HG03457 (cell line): ENCODE measurements at regions not wholly inside any gene's neighbourhood (a gene's known extent, or its start where the extent isn't known, plus 50 kb on each side); places are given as distances from the start of the nearest gene placed in this dataset.

Source experiments
- ATAC-seq: cut with Tn5 transposase; IDR thresholded peaks from one replicate; pipeline ENCODE4 v1.9.1; 2021; ENCODE audit warnings: moderate number of reproducible peaks; ENCODE audit not compliant: unreplicated experiment

- ATAC-seq: no peak
Observed at GRCh38 chr1:68332041-68332440, 99.7 kb upstream of the WLS start.

GRCh38 chr1:68331117-68331865 is 99.0 kb upstream of the WLS start:
- no peak for ATAC-seq

GRCh38 chr1:68330391-68330790 is 98.1 kb upstream of the WLS start:
- no peak for ATAC-seq

- ATAC-seq: no peak
Observed at GRCh38 chr1:68329096-68329835, 96.9 kb upstream of the WLS start.

DNA sequence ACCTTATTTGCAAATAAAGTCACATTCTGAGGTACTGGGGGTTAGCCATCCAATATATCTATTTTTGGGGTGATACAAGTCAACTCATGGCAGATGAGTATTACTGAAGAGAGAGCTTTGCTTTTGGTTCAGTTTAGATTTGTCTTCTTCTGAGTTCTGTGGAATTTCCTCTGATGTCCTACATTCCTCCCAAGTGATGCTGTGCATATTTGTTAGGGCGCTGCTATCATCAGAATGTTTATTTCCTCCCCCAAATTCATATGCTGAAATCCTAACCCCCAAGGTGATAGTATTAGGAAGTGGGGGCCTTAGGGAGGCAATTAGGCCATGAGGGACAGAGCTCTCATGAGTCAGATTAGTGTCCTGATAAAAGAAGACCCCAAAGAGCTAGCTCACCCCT is 96.2 kb upstream of the WLS start:
- no peak for ATAC-seq

DNA sequence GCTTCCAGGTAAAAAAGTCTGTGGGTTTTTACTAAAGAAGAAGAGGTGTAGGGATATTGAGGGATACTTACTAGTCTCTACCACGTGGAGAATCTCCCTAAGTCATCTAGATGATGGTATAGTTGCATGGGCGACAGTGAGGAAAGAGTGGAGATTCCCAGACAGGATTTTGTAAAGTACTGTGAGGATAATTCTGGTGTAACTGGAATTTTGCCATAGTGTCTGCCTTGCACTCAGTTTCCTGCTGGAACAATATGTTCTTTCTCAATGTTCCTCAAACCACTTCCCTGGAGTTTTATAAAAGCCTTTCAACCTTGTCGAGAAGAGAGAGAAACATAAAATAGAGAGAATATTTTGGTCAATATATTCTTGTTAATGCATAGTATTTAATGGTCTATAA is 95.1 kb upstream of the WLS start:
- ATAC-seq: no peak

GRCh38 chr1:68326481-68326880 is 94.2 kb upstream of the WLS start:
- ATAC-seq: no peak

GRCh38 chr1:68324316-68324715 is 92.0 kb upstream of the WLS start:
- ATAC-seq: no peak

- ATAC-seq: no peak
Observed at GRCh38 chr1:68322837-68323687, 90.7 kb upstream of the WLS start.

DNA sequence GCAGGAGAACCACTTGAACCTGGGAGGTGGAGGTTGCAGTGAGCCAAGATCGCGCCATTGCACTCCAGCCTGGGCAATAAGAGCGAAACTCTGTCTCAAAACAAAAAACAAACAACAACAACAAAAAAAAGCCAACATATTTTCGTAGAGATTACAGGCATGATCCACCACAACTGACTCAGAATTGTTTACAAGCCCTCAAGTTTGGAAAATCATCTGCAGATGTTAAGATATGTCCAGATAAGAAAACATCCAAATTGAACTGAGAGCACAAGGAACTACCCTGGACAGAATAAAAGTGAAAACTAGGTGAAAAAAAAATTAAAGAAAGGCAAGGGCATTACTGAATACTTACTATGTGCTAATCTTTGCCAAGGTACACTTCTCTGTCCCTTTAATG is 89.8 kb upstream of the WLS start:
- ATAC-seq: no peak

DNA sequence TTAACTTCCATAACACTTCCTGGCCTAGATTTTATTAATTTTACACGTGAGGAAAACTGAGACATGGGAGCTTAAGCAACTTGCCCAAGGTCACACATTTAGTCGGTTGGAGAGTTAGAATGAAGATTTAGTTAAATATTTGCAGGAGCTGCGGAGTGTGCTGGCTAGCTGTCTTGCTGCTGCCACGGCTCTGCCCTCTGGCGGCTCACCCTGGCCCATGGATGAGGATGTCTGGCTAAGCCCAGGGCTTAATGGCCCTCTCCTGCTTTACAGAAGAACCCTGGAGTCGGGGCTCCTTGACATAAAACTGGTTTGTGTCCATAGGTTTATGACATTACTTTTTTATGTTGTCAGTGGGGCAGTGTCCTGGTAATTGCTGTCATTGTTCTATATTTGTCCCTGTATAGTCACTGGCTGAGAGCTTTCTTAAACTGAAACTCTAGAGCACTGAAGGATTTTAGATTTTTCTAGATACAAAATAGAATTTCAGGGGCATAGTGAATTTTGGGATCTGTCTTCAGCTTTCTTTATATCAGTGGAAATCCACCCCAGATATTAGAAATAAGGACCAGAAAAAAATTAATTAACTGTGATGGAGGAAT is 88.9 kb upstream of the WLS start:
- ATAC-seq: no peak

- ATAC-seq: no peak
Observed at GRCh38 chr1:68320349-68320748, 88.0 kb upstream of the WLS start.

DNA sequence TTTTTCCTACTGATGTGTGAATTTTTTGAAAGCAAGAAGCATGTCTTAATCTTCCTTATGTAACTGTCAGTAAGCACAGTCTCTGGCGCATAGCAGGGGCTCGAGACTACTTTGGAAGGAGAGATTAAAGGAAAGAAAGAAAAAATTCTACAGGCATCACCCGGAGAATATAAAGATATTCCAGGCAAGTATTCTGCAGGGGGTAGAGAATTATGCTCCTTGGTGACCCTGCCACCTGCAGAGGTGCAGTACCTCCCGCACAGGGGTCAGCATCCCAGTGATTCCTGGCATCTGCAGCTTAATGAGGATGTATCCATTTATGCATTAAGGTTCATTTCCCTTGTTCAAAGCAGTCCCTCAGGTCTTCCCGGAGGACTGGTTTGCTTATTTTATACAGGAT is 87.6 kb upstream of the WLS start:
- ATAC-seq: no peak

DNA sequence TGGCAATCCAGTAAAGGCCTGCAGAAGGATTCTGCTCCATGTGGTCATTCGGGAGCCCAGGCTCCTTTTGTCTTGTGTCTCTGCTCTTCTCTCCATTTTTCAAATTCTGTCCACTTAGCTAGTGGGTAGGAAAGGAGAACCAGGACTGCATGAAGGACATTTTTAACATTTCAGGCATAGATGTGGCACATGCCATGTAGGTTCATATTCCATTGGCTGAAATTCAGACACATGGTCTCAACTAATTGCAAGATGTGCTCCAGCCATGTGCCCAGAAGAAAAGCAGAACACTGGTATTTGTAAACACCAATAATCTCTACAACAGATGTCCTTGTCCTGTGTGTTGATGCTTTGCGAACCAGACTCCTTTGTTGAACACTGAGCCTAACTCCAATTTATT is 85.2 kb upstream of the WLS start:
- ATAC-seq: no peak

DNA sequence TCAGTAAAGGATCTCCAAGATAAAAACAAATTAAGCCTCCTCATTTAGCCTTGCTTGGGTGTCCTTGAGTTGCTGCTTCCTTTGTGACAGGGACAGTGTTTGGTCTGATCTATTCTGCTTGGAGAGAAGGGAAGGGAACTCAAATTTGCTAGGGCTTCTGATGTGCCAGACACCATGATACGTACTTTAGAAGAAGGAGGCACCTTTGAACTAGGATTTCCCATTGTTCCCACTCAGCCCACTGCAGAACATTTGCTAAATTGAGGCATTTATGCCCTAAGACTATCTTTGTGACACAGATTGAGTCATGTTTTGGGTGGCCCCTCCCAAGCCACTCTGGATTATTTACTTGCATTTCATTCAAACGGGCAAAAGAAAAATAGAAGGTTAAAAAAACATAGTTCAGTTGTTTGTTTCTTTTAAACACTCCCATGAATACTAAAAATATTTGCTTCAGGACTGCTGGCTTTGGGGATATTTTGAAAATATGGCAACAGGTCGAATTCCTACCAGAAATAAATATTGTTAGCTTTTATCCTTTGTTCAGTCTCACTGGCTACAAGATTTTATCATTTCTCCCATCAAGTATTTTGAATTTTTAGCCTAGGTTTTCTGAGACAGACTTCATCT is 81.9 kb upstream of the WLS start:
- no peak for ATAC-seq

GRCh38 chr1:68313735-68314134 is 81.4 kb upstream of the WLS start:
- ATAC-seq: no peak

DNA sequence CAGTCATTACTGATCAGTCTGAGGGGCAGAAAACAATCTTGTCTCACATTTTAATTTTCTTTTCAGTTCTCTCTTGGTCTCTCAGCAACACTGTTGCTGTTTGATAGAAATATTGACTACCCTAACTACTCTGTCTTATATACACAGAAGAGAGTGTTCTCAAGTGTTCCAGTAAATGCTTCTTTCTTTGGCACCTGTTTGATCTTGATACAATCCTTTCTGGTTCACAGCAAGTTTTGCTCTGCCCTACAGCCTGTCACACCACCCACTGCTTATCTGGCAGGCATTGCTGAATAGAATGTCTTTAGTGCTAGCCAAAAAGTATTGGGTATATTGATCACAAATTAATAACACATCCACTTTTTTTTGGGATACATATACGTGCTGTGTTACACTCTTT is 75.7 kb upstream of the WLS start:
- ATAC-seq: no peak

DNA sequence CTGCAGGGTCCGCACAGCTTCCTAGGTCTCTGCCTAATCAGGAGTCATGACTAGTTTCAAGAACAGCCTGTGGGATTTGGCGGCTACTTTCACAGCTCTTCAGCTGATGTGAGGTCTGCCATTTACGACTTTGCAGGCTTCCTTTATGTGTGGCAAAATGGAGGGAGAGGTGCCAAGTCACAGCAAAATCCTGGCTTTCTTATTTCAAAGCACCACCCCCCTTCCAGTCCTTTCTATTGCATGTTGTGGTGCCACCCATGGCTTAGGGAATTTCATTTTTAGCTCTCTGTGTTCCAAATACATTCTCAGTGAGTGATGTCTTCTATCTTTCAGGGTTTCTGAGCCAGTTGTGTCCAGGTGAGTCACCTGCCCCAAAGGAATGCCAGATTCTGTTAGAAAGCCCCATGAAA is 75.1 kb upstream of the WLS start:
- ATAC-seq: no peak

DNA sequence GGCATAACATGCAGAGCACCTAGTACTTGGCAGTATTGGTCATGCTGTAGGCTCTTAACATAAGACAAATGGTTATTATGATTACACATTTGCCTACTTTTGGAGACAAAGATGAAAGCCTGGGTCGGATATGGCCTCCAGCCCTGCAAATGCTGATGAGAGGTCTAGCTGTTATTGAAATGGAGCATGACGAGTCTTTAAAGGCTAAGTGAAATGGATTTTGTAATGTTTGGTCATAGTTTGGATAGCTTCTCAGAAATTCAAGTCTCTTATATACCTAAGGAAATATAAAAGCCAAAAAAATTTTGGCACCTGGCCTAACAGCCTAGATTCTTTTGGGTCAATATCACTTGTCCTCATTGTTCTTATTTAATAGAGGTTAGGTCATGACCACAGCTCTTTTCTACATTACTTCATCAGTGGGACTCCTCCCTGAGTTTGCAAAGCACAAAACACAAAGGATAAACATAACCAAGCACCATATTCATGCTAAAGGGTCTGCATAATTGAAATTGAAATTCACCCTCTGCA is 69.2 kb upstream of the WLS start:
- ATAC-seq: no peak

DNA sequence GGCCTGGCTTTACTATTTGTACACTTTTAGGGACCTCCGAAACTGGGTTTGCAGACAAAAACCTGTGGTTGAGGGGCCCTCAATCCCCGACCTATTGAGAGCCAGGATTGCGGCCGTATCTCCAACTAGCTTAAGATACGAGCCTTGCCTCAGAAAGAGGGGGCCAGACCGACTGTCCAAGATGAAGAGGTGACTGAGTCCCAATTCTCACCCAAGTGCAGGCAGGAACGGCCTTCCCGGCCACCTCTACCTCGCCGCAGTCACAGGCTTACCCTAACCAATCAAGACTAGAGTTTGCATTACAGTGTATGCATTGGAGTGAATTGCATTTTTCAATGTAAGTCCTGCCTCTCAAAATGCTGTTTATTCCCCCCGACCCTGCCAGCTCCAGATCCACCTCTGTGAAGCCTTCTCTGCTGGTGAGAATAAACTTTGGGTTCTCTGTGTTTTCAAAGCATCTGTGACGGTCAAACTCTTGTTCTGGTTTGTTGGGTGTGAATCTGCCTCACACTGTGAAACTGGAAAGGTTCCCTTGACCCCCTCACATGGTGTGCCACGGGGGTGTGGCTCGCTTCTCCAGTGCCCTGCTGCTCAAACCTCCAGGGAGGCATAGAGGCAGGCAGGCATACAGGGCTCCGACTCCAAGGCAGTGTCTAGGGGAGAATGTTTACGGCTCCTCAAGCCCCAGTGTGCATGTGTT is 62.2 kb upstream of the WLS start:
- ATAC-seq: no peak
